ENCODE measurements at regions not wholly inside any gene's neighbourhood (a gene's known extent, or its start where the extent isn't known, plus 50 kb on each side); places are given as distances from the start of the nearest gene placed in this dataset.

- TF ChIP-seq POLR2A (IDR thresholded peaks at IDR 0.05), result no peak
- Histone ChIP-seq H3K9me3 (no peaks in the 10 kb centered on the region), H3K36me3 (no peaks in the 10 kb centered on the region), H3K27ac (no peak overlapping the region), H3K27me3 (no peaks in the 10 kb centered on the region), H3K4me3 (no peak overlapping the region), H3K4me1 (no peaks in the 10 kb centered on the region)
- in situ Hi-C loops (cut with MboI; ENCODE audit: low pct_ligation_motif_present in 1 of 4, low pct_unique_long_range_greater_than_20kb in 1 of 4, low sequenced_read_pairs in 3 of 4), result no loop called here
- intact Hi-C loops (cut with DNase I; ENCODE audit: low total_unique reads), result no loop called here
- WGBS, 2 donors (ENCODE audit: low coverage in 1 of 2), result 63 to 77% methylated on average over 1 of the region's 1 CpG
- DNase-seq, result no peak
Observed at GRCh38 chr16:51532551-51532950, 381.5 kb upstream of the SALL1 start.

GRCh38 chr16:51531271-51531670 lies 380.2 kb upstream of the SALL1 start:
- H3K36me3 ChIP-seq, result no peaks in the 10 kb centered on the region
- H3K4me1 ChIP-seq, result no peaks in the 10 kb centered on the region
- H3K9me3 ChIP-seq, result no peaks in the 10 kb centered on the region
- H3K27me3 ChIP-seq, result no peaks in the 10 kb centered on the region
- in situ Hi-C loops (cut with MboI; ENCODE audit: low pct_ligation_motif_present in 1 of 4, low pct_unique_long_range_greater_than_20kb in 1 of 4, low sequenced_read_pairs in 3 of 4) (no loop called here), intact Hi-C loops (cut with DNase I; ENCODE audit: low total_unique reads) (no loop called here)
- TF ChIP-seq POLR2A (IDR thresholded peaks at IDR 0.05), result no peak
- TF ChIP-seq POLR2AphosphoS5 (IDR thresholded peaks at IDR 0.05), result no peak
- TF ChIP-seq EP300 (IDR thresholded peaks at IDR 0.05; ENCODE audit: low read depth), result no peak
- no peak for TF ChIP-seq CTCF (IDR thresholded peaks at IDR 0.05)
- 83% methylated on average over 3 of the region's 3 CpGs; no CpG with 5 or more reads in 1 of the 2 donors for WGBS, 2 donors (ENCODE audit: low coverage in 1 of 2)
- H3K4me3 ChIP-seq, result no peak overlapping the region
- no peak overlapping the region for H3K27ac ChIP-seq
- no peak for DNase-seq

GRCh38 chr16:51527349-51527748 lies 376.3 kb upstream of the SALL1 start:
- TF ChIP-seq POLR2A (IDR thresholded peaks at IDR 0.05) (no peak), EP300 (IDR thresholded peaks at IDR 0.05; ENCODE audit: low read depth) (no peak), POLR2AphosphoS5 (IDR thresholded peaks at IDR 0.05) (no peak), CTCF (IDR thresholded peaks at IDR 0.05) (no peak)
- H3K27ac ChIP-seq, result no peak overlapping the region
- H3K27me3 ChIP-seq, result no peaks in the 10 kb centered on the region
- H3K4me1 ChIP-seq, result no peaks in the 10 kb centered on the region
- DNase-seq, result no peak
- no peaks in the 10 kb centered on the region for H3K36me3 ChIP-seq
- intact Hi-C loops (cut with DNase I; ENCODE audit: low total_unique reads), result no loop called here
- in situ Hi-C loops (cut with MboI; ENCODE audit: low pct_ligation_motif_present in 1 of 4, low pct_unique_long_range_greater_than_20kb in 1 of 4, low sequenced_read_pairs in 3 of 4), result no loop called here
- H3K4me3 ChIP-seq, result no peak overlapping the region
- WGBS, 2 donors (ENCODE audit: low coverage in 1 of 2), result 70 to 80% methylated on average over 4 to 6 of the region's 6 CpGs
- no peaks in the 10 kb centered on the region for H3K9me3 ChIP-seq

GRCh38 chr16:51526621-51527020 lies 375.6 kb upstream of the SALL1 start:
- no peaks in the 10 kb centered on the region for H3K27me3 ChIP-seq

More at GRCh38 chr16:51526621-51527020, 375.6 kb upstream of the SALL1 start:
- Histone ChIP-seq H3K36me3 (no peaks in the 10 kb centered on the region), H3K27ac (no peak overlapping the region), H3K4me3 (no peak overlapping the region), H3K4me1 (no peaks in the 10 kb centered on the region), H3K9me3 (no peaks in the 10 kb centered on the region)
- no peak for TF ChIP-seq EP300 (IDR thresholded peaks at IDR 0.05; ENCODE audit: low read depth)
- no peak for TF ChIP-seq CTCF (IDR thresholded peaks at IDR 0.05)
- TF ChIP-seq POLR2A (IDR thresholded peaks at IDR 0.05), result no peak
- no peak for TF ChIP-seq POLR2AphosphoS5 (IDR thresholded peaks at IDR 0.05)
- WGBS, 2 donors (ENCODE audit: low coverage in 1 of 2), result 20 to 46% methylated on average over 1 to 9 of the region's 9 CpGs
- no peak for DNase-seq
- intact Hi-C loops (cut with DNase I; ENCODE audit: low total_unique reads) (no loop called here), in situ Hi-C loops (cut with MboI; ENCODE audit: low pct_ligation_motif_present in 1 of 4, low pct_unique_long_range_greater_than_20kb in 1 of 4, low sequenced_read_pairs in 3 of 4) (no loop called here)

Data from transverse colon (tissue), 4 donors.